Naive thymus-derived CD8-positive, alpha-beta T cell (primary cell): ENCODE measurements at regions not wholly inside any gene's neighbourhood (a gene's known extent, or its start where the extent isn't known, plus 50 kb on each side); places are given as distances from the start of the nearest gene placed in this dataset.

ENCODE experiments used
- ATAC-seq, 2 donors: fragments of 150-1000 bp; cut with Tn5 transposase in 1 of 2; sonication (Bioruptor Pico), chemical (Tn5 transposase) in 1 of 2; 1 replicate in 1 of 2; 2 replicates in 1 of 2; pipeline ENCODE4 v1.10.0; 2021; ENCODE audit warnings: mild to moderate bottlenecking in 2 of 2, moderate library complexity in 2 of 2
- POLR2A ChIA-PET: fragments of 350-600 bp; sonication (Branson Sonifier 250); formaldehyde crosslinking; loops from one replicate; lab custom pipeline; 2021; ENCODE audit warnings: antibody characterized with exemption; lab: Charles Lee
- DNase-seq, 10 donors: peaks; one replicate each; pipeline versions ENCODE4 v3.0.0 to v3.0.0-alpha.2; 2020 to 2022
- H3K27ac Mint-ChIP-seq, 10 donors: one replicate each; pipeline ENCODE4 v1.8.0; 2020 to 2022; ENCODE audit warnings: mild to moderate bottlenecking in 10 of 10, mixed read lengths in 10 of 10, moderate library complexity in 4 of 10, inconsistent platforms in 1 of 10
- H3K27me3 Mint-ChIP-seq, 5 donors: one replicate each; pipeline ENCODE4 v1.8.0; 2021 to 2022; ENCODE audit warnings: mixed read lengths in 5 of 5
- H3K36me3 Mint-ChIP-seq, 3 donors: one replicate each; pipeline ENCODE4 v1.8.0; 2020 to 2022; ENCODE audit warnings: mixed read lengths in 3 of 3, mild to moderate bottlenecking in 2 of 3, inconsistent platforms in 1 of 3
- H3K4me1 Mint-ChIP-seq, 4 donors: one replicate each; pipeline ENCODE4 v1.8.0; 2021 to 2022; ENCODE audit warnings: mixed read lengths in 4 of 4
- H3K4me3 Mint-ChIP-seq, 10 donors: one replicate each; pipeline ENCODE4 v1.8.0; 2020 to 2022; ENCODE audit warnings: mild to moderate bottlenecking in 10 of 10, mixed read lengths in 10 of 10, moderate library complexity in 6 of 10, inconsistent platforms in 1 of 10
- H3K9me3 Mint-ChIP-seq, 9 donors: one replicate each; pipeline ENCODE4 v1.8.0; 2020 to 2022; ENCODE audit warnings: mixed read lengths in 9 of 9, mild to moderate bottlenecking in 3 of 9, inconsistent platforms in 1 of 9, moderate library complexity in 1 of 9

DNA sequence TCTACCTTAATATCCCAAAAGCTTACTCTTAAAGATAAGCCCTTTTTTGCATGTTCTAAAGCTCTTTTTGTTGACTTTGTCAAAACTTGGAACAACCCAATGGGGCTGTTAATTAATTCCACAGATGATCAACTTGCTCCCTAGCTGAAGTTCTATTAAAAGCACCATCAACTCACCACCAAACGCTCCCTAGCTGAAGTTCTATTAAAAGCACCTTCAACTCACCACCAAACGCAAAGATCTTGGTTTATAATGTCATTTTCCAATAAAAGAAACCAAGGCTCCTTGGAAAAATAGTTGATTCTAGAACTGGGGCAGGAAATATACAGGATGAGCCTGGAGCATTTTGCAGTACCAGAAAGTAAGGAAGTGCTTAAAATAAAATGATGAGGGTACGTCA is 122.3 kb upstream of the STT3B start:
- H3K4me3 Mint-ChIP-seq: no peak overlapping the region
- no peak overlapping the region for H3K27ac Mint-ChIP-seq
- no peaks in the 10 kb centered on the region for H3K36me3 Mint-ChIP-seq
- no peaks in the 10 kb centered on the region for H3K9me3 Mint-ChIP-seq
- ATAC-seq (no peak), DNase-seq (no peak)
- H3K4me1 Mint-ChIP-seq: peaks cover 0 to 20% (median 12%) of the 10 kb centered on the region in 4 donors
- peaks cover 0 to 2% (median 0%) of the 10 kb centered on the region in 5 donors for H3K27me3 Mint-ChIP-seq
- POLR2A ChIA-PET: no interaction called here

DNA sequence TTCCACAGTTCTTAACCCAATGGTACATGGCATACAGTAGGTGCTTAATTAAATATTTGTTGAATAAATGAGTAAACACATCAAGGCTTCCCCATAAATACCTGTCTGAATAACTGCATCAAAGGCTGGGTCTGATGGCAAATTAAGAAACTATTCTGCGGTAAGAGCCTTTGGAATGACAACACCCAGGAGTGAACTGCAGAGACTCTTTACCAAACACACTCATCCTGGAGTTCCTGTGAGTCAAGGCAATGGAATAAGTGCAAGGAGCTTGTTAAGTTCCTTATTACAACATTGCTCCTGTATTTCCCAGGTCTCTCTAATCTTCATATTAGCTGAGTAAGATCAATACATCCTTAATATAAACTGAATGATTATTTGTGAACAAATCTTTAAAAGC is 119.9 kb upstream of the STT3B start:
- no peak for ATAC-seq
- POLR2A ChIA-PET: interaction anchor here (0.7 kb wide), 1 partner anchor 444 kb away, joined by 4 read pairs; no protein-coding TSS in a partner anchor

DNA sequence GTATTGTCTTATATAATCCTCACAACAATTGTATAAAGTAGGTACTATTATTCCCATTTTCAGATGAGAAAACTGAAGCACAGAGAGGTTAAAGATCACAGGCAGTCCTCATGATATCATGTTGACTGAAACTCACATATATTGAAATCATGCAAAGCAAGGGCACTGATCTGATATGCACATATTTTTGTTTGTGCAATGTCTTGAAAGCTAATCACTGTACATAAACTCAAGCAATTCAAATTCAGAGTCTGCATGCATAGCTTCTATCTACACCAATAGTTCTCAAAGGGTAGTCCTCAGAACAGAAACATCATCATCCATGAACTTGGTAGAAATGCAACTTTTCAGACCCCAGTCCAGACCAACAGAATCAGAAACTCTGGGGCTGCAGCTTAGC is 119.2 kb upstream of the STT3B start:
- no peaks in the 10 kb centered on the region for H3K9me3 Mint-ChIP-seq
- POLR2A ChIA-PET: no interaction called here
- no peak overlapping the region for H3K4me3 Mint-ChIP-seq
- H3K27ac Mint-ChIP-seq: no peak overlapping the region
- peaks cover 0 to 12% (median 9%) of the 10 kb centered on the region in 4 donors for H3K4me1 Mint-ChIP-seq
- H3K27me3 Mint-ChIP-seq: peaks cover 0 to 2% (median 0%) of the 10 kb centered on the region in 5 donors
- DNase-seq (no peak), ATAC-seq (no peak)
- no peaks in the 10 kb centered on the region for H3K36me3 Mint-ChIP-seq

More for the DNA sequence above, 119.9 kb upstream of the STT3B start:
- Mint-ChIP-seq H3K36me3 (no peaks in the 10 kb centered on the region), H3K4me3 (no peak overlapping the region), H3K27ac (no peak overlapping the region), H3K4me1 (peaks cover 0 to 12% (median 11%) of the 10 kb centered on the region in 4 donors), H3K27me3 (peaks cover 0 to 2% (median 0%) of the 10 kb centered on the region in 5 donors), H3K9me3 (no peaks in the 10 kb centered on the region)
- DNase-seq: no peak

DNA sequence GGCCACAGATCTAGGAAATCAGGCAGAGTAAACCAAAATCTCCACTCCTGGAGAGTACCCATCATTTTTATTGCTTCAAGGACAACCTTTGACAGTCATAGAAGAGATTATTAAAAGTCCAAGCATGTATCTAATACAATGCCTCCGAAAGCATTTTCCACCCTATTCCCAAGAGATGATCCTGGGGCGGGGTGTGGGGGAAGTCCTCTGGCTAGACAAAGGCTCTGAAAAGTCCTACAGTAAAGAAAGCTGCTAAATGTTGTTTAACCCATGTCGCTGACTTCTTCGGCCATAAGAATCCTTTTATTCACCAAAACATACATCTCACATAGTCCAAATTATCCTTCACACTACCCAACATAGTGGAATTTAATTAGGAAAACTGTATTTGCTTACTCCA is 115.7 kb upstream of the STT3B start:
- Mint-ChIP-seq H3K27me3 (no peaks in the 10 kb centered on the region), H3K9me3 (no peaks in the 10 kb centered on the region), H3K4me1 (peaks cover 4 to 8% (median 6%) of the 10 kb centered on the region in 4 donors), H3K4me3 (no peak overlapping the region), H3K27ac (peak overlapping the region in 1 of 10 donors; percentile 37), H3K36me3 (no peaks in the 10 kb centered on the region)
- ATAC-seq: no peak
- POLR2A ChIA-PET: no interaction called here
- no peak for DNase-seq

DNA sequence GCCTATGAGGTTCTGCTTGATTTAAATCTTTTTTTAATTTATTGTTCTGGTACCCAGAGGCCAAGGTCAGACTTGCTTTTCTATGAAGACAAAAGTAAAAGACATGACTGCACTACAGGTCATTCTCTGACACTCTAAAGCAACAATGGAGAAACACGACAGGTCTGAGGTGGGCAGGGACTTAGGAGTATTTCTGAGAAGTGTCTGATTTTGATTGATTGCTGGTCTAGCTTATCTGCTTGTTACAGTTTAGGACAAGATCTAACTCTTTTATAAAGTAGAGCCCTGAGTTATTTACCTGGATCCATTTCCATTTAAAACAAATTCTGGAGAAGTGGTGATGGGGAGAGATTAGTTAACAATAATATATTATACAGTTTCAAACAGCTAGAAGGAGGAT is 115.2 kb upstream of the STT3B start:
- POLR2A ChIA-PET: no interaction called here
- H3K27ac Mint-ChIP-seq: no peak overlapping the region
- no peak overlapping the region for H3K4me3 Mint-ChIP-seq

DNA sequence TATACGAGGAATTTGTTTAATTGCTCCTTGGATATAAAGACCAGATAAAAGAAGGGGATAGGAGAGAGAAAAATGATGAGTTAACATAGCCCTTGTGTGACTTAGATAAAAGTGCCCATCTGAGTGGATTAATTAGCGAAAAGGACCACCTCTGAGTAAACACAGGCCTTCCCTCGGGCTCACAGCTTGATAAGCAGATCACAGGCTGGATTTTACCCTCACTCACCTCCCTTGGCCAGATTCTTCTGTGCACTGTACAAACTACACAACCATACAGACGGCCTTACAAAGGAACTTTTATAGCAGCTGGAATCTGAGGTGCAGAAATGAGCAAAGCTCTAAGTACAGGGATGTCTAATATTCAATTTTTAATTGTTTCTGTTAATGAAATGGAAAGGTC is 112.4 kb upstream of the STT3B start:
- no peak for ATAC-seq
- Mint-ChIP-seq H3K9me3 (peaks cover 0 to 4% (median 0%) of the 10 kb centered on the region in 9 donors), H3K36me3 (no peaks in the 10 kb centered on the region), H3K27me3 (no peaks in the 10 kb centered on the region), H3K4me3 (no peak overlapping the region), H3K27ac (peak overlapping the region in 1 of 10 donors; percentile 19), H3K4me1 (peaks cover 4 to 8% (median 7%) of the 10 kb centered on the region in 4 donors)
- no peak for DNase-seq
- POLR2A ChIA-PET: interaction anchor here (1.5 kb wide), 1 partner anchor 112 kb away, joined by 3 read pairs; the partner anchor contains the start of gene STT3B

More for the DNA sequence above, 115.2 kb upstream of the STT3B start:
- Mint-ChIP-seq H3K27me3 (no peaks in the 10 kb centered on the region), H3K4me1 (peaks cover 4 to 8% (median 6%) of the 10 kb centered on the region in 4 donors), H3K9me3 (no peaks in the 10 kb centered on the region), H3K36me3 (no peaks in the 10 kb centered on the region)
- ATAC-seq: no peak
- DNase-seq: no peak

DNA sequence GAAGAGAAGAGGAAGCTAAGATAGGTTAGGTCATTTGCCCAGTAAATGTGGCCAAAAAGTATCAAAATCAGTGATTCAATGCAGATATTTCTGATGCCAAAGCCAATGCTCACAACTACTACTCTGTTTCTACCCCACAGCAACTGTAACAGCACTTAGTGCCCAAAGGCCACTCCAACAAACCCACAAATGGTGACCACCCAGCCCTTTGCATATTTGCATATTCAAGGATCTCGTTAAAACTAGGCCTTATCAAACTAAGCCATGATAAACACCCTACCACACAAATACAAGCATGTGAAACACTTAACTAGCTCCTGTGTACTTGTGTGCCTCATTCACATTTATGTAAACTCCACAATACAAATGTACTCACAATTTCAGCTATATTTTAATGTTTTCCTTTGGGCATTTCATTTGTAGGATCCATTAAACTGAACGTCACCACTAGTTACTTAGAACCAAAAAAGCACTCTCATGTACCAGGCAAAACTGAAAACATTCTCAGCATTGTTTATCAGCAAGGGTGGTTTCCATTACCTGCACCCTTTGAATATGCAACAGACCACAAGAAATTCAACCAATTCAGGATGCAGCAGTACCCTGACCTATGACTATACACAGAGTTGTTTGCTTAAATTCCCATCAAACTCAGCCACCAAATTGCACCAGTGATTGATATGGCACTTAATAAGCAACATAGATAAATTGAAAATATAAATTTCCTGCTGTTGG is 111.2 kb upstream of the STT3B start:
- Mint-ChIP-seq H3K4me3 (no peak overlapping the region), H3K36me3 (peaks cover 0 to 5% (median 0%) of the 10 kb centered on the region in 3 donors), H3K9me3 (peaks cover 0 to 16% (median 3%) of the 10 kb centered on the region in 9 donors), H3K4me1 (peaks cover 4 to 8% (median 7%) of the 10 kb centered on the region in 4 donors), H3K27me3 (no peaks in the 10 kb centered on the region), H3K27ac (peak overlapping the region in 2 of 10 donors; percentile 23 to 59)
- POLR2A ChIA-PET: interaction anchor here (1.5 kb wide), 1 partner anchor 111 kb away, joined by 3 read pairs; the partner anchor contains the start of gene STT3B
- DNase-seq: no peak
- ATAC-seq: peak in 1 of 2 donors; percentile 73

DNA sequence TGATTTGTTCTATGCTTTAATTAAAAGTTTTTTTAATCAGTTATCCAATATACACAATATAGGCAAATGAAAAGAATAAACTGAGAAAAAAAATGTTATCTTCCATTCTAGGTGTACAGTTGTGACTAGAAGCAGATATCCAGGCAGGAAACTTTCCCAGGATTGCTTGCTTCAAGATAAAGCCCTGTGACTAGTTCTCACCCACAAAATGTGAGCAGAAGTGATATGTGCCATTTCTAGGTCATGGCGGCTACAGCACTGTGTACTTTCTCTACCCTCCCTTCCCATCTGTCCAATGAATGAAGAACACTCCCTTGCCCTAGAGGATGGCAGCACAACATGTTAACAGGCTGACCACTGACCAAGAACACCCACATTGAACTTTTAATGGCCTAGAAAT is 110.5 kb upstream of the STT3B start:
- Mint-ChIP-seq H3K4me1 (peaks cover 4 to 8% (median 7%) of the 10 kb centered on the region in 4 donors), H3K9me3 (peaks cover 0 to 17% (median 3%) of the 10 kb centered on the region in 9 donors), H3K36me3 (peaks cover 0 to 5% (median 0%) of the 10 kb centered on the region in 3 donors), H3K4me3 (no peak overlapping the region), H3K27me3 (no peaks in the 10 kb centered on the region), H3K27ac (peak overlapping the region in 1 of 10 donors; percentile 18)
- POLR2A ChIA-PET: no interaction called here
- ATAC-seq (no peak), DNase-seq (no peak)

DNA sequence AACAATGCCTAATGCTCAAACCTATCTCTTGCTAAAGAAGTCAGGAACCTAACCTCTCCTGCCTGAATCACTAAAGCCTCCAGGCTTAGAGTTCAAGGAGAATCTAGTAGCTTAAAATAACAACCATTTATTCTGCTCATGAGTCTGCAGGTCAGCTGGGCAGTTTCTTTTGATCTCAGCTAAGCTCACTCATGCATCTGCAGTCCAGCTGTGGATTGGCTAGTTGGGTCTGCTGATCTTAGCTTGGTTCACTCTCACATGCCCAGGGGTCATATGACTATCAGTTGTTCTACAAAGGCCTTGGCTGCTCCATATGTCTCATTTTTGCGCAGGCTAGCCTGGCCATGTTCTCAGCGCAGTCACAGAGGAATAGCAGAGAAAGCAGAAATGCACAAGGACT is 109.2 kb upstream of the STT3B start:
- Mint-ChIP-seq H3K27ac (no peak overlapping the region), H3K36me3 (peaks cover 0 to 5% (median 0%) of the 10 kb centered on the region in 3 donors), H3K9me3 (peaks cover 0 to 27% (median 5%) of the 10 kb centered on the region in 9 donors), H3K4me1 (peaks cover 4 to 8% (median 7%) of the 10 kb centered on the region in 4 donors), H3K4me3 (no peak overlapping the region), H3K27me3 (no peaks in the 10 kb centered on the region)
- DNase-seq (no peak), ATAC-seq (no peak)
- POLR2A ChIA-PET: no interaction called here

DNA sequence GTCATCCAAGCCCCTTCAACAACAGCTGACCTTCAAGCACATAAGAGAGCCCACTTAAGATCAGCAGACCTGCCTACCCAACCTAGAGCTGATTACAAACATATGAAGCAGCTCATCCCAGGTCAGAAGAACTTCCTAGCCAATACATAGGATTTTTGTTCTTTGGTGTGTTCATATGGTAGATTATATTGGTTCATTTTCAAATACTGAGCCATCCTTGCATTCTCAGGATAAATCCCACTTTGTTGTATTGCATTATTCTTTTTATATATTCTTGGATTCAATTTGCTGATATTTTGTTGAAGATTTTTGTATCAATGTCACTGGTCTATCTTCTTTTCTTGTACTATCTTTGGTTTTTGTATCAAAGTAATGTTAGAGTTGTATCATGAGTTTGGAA is 107.3 kb upstream of the STT3B start:
- ATAC-seq (no peak), DNase-seq (no peak)
- Mint-ChIP-seq H3K27me3 (no peaks in the 10 kb centered on the region), H3K4me3 (no peak overlapping the region), H3K4me1 (peaks cover 4 to 8% (median 7%) of the 10 kb centered on the region in 4 donors), H3K27ac (no peak overlapping the region), H3K9me3 (peaks cover 0 to 35% (median 7%) of the 10 kb centered on the region in 9 donors), H3K36me3 (peaks cover 0 to 8% (median 0%) of the 10 kb centered on the region in 3 donors)
- POLR2A ChIA-PET: no interaction called here

DNA sequence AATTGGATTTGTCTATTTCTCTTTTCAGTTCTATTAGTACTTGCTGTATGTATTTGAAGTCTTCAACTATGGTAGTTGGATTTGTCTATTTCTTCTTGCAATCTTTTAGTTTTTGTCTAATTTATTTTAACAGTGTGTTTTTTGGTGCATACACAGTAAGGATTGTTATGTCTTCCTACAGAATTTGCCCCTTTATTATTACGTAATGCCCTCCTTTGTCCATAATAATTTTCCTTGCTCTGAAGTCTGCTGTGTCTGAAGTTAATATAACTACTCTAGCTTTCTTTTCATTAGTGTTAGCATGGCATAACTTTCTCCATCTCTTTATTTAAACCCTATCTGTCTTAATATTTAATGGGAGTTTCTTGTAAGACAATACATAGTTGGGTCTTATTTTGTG is 105.1 kb upstream of the STT3B start:
- H3K27ac Mint-ChIP-seq: no peak overlapping the region
- H3K4me1 Mint-ChIP-seq: peaks cover 0 to 2% (median 0%) of the 10 kb centered on the region in 4 donors
- no peak for ATAC-seq
- POLR2A ChIA-PET: no interaction called here
- no peak for DNase-seq
- H3K27me3 Mint-ChIP-seq: no peaks in the 10 kb centered on the region
- peaks cover 0 to 8% (median 3%) of the 10 kb centered on the region in 3 donors for H3K36me3 Mint-ChIP-seq
- peaks cover 0 to 35% (median 7%) of the 10 kb centered on the region in 9 donors for H3K9me3 Mint-ChIP-seq
- H3K4me3 Mint-ChIP-seq: no peak overlapping the region

DNA sequence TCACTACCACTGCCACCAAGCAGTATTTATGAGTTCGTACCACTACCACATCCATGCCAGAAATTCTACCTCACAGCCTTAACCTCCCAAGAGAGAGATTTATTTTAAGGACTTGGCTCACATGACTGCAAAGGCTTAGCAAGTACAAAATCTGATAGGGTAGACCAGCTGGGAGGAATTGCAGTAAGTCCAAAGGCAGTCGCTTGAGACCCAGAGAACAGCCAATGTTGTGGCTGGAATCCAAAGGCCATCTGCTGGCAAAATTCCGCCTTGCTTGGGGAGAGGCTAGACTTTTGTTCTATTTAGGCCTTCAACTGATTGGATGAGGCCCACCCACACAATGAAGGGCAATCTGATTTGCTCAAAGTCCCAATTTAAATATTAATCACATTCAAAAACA is 101.4 kb upstream of the STT3B start:
- no peak for DNase-seq
- H3K27me3 Mint-ChIP-seq: no peaks in the 10 kb centered on the region
- ATAC-seq: no peak
- peaks cover under 1 to 39% (median 10%) of the 10 kb centered on the region in 9 donors for H3K9me3 Mint-ChIP-seq
- POLR2A ChIA-PET: no interaction called here
- no peaks in the 10 kb centered on the region for H3K4me1 Mint-ChIP-seq
- H3K27ac Mint-ChIP-seq: no peak overlapping the region
- no peak overlapping the region for H3K4me3 Mint-ChIP-seq
- H3K36me3 Mint-ChIP-seq: peaks cover 0 to 9% (median 7%) of the 10 kb centered on the region in 3 donors

DNA sequence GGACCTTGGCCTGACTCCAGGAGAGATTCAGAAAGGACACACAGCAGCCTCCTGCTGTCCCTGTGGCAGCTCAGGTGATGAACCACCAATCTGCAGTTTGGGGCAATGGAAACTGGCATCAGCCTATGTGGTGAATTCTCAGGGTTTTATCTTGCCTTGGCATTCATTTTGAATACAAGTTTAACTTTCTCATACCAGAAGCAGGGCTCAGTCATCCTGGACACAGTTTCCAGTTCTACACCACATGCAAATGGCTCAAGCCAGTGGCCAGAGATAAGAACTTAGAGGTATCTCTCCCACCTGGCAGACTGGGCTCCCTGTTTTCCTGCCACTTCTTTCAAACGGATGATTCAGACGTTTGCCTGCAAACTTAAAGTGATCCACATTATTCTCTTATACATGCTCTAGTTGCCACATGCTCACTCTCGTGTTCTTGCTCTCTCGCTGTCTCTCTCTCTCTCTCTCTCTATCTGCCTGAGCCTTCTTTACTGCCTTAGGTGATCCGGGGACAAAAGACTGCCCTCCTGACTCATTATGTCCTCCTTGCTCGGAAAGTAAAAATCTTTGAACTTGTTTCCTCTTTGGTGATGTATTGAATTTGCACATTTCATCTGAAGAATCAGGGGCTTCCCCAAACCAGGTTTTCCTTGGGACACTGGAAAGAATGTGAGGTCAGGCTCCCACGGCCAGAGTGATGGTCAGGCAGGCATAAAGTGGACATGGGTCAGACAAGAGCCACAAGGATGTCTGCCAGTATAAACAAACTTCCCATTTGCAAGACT is 99.6 kb upstream of the STT3B start:
- no peaks in the 10 kb centered on the region for H3K27me3 Mint-ChIP-seq
- H3K36me3 Mint-ChIP-seq: peaks cover 0 to 24% (median 23%) of the 10 kb centered on the region in 3 donors
- no peaks in the 10 kb centered on the region for H3K4me1 Mint-ChIP-seq
- ATAC-seq: no peak
- POLR2A ChIA-PET: no interaction called here
- H3K9me3 Mint-ChIP-seq: peaks cover 13 to 47% (median 22%) of the 10 kb centered on the region in 9 donors
- no peak overlapping the region for H3K4me3 Mint-ChIP-seq
- peak overlapping the region in 2 of 10 donors; percentile 19 to 35 for H3K27ac Mint-ChIP-seq
- no peak for DNase-seq
